Activated CD4-positive, CD25-positive, alpha-beta regulatory T cell (primary cell): ENCODE measurements at regions not wholly inside any gene's neighbourhood (a gene's known extent, or its start where the extent isn't known, plus 50 kb on each side); places are given as distances from the start of the nearest gene placed in this dataset.

Experiments
- DNase-seq, 4 experiments: peaks; one replicate each; lab custom pipeline; 2025; lab: John Stamatoyannopoulos, UW

GRCh38 chr13:48761256-48761655 lies 107.5 kb downstream of the CYSLTR2 start:
- no peak for DNase-seq

GRCh38 chr13:48769107-48769704 lies 115.5 kb downstream of the CYSLTR2 start:
- DNase-seq = peak; percentile 66 to 84 (median 72)

- DNase-seq = no peak
Observed at GRCh38 chr13:48770372-48770771, 116.6 kb downstream of the CYSLTR2 start.

GRCh38 chr13:48772908-48773307 lies 119.2 kb downstream of the CYSLTR2 start:
- DNase-seq = no peak

- no peak for DNase-seq
Observed at GRCh38 chr13:48773531-48774275, 120.0 kb downstream of the CYSLTR2 start.

- no peak for DNase-seq
Observed at GRCh38 chr13:48775285-48775684, 121.6 kb downstream of the CYSLTR2 start.

- no peak for DNase-seq
Observed at GRCh38 chr13:48775804-48776203, 122.1 kb downstream of the CYSLTR2 start.

GRCh38 chr13:48776401-48776800 lies 122.7 kb downstream of the CYSLTR2 start:
- DNase-seq = no peak

- DNase-seq = no peak
Observed at GRCh38 chr13:48778610-48779009, 124.9 kb downstream of the CYSLTR2 start.

GRCh38 chr13:48780713-48781341 lies 127.1 kb downstream of the CYSLTR2 start:
- no peak for DNase-seq

- no peak for DNase-seq
Observed at GRCh38 chr13:48782429-48782840, 128.7 kb downstream of the CYSLTR2 start.

- no peak for DNase-seq
Observed at GRCh38 chr13:48783181-48783630, 129.5 kb downstream of the CYSLTR2 start.

- no peak for DNase-seq
Observed at GRCh38 chr13:48783695-48784230, 130.0 kb downstream of the CYSLTR2 start.

- no peak for DNase-seq
Observed at GRCh38 chr13:48784916-48785548, 131.3 kb downstream of the CYSLTR2 start.

GRCh38 chr13:48790199-48790598 lies 136.5 kb downstream of the CYSLTR2 start:
- DNase-seq = no peak

GRCh38 chr13:48790966-48791365 lies 137.2 kb downstream of the CYSLTR2 start:
- DNase-seq = no peak

GRCh38 chr13:48797127-48797526 lies 143.4 kb downstream of the CYSLTR2 start:
- DNase-seq = no peak

- DNase-seq = no peak
Observed at GRCh38 chr13:48797761-48798160, 144.0 kb downstream of the CYSLTR2 start.

- DNase-seq = no peak
Observed at GRCh38 chr13:48798180-48798579, 144.5 kb downstream of the CYSLTR2 start.

- DNase-seq = no peak
Observed at GRCh38 chr13:48801255-48801654, 147.5 kb downstream of the CYSLTR2 start.

GRCh38 chr13:48804821-48805601 lies 151.3 kb downstream of the CYSLTR2 start:
- DNase-seq = no peak

- DNase-seq = no peak
Observed at GRCh38 chr13:48806522-48806921, 152.8 kb downstream of the CYSLTR2 start.
